NCI-H82 treated with DMSO at 0.1 percent for 48 hours (cell line): ENCODE measurements at regions not wholly inside any gene's neighbourhood (a gene's known extent, or its start where the extent isn't known, plus 50 kb on each side); places are given as distances from the start of the nearest gene placed in this dataset.
A peak's percentile ranks its signal among the peaks of the same experiment; 100 is the strongest.

Source experiments
- DNase-seq: peaks from one replicate; lab custom pipeline; 2025; ENCODE audit not compliant: unreplicated experiment; lab: John Stamatoyannopoulos, UW

GRCh38 chr16:56140645-56141044, 50.6 kb upstream of the GNAO1 start:
- no peak for DNase-seq

- no peak for DNase-seq
Observed at GRCh38 chr16:56137269-56137668, 54.0 kb upstream of the GNAO1 start.

DNA sequence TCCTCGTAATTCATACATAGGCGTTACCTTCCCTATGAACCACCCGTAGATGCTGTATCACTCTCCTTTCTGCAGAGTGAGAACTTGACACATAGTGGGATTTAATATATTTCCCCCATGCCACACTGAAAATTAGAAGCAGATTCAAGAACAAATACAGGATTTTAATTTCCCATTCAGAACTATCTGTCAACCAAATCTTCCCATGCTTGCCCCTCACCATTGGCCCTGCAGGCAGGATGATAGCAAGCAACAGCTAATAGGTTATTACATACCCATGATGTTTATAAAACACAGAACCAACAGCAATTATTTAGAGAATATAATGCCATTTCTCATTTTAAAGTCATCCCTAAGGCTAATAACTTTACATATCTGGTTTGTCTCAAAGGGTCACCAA, 55.0 kb upstream of the GNAO1 start:
- DNase-seq: no peak

- DNase-seq: no peak
Observed at GRCh38 chr16:56134790-56135189, 56.5 kb upstream of the GNAO1 start.

GRCh38 chr16:56125922-56126321, 65.4 kb upstream of the GNAO1 start:
- no peak for DNase-seq

DNA sequence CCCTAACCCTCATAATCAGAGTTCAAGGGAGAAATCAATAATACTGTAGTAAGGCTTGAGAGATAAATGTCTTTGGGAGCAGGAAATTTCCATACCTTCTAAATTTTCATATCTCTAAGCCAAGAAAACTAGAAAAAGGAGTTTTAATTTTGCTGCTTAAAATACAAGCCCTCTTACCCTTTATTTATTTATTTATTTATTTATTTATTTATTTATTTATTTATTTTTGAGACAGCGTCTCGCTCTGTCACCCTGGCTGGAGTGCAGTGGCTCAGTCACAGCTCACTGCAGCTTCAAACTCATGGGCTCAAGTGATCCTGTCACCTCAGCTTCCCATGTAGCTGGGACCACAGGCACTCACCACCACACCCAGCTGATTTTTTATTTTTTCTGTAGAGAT, 69.0 kb upstream of the GNAO1 start:
- DNase-seq: no peak

GRCh38 chr16:56121156-56121500, 70.2 kb upstream of the GNAO1 start:
- DNase-seq: no peak

- no peak for DNase-seq
Observed at GRCh38 chr16:56120447-56121155, 70.7 kb upstream of the GNAO1 start.

- no peak for DNase-seq
Observed at GRCh38 chr16:56119133-56119532, 72.2 kb upstream of the GNAO1 start.

DNA sequence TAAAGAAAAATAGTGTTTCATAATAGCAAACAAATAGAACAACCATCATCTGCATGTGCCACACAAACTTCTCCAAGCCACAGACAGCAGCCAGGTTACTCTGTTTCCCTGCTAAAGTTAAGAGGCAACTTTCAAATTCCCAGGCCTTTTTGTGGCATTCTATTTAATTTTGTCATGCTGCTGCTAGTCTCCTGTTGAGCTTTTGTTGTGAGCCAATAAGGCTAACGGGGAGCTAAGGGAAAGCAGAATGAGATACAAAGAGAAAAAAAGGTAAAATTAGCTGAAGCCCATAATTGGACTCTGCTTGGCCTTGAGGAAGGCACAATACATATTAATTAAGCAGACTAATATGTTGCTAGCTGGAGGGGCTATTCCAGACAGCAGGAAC, 74.7 kb upstream of the GNAO1 start:
- no peak for DNase-seq

GRCh38 chr16:56115817-56116576, 75.3 kb upstream of the GNAO1 start:
- DNase-seq: no peak

DNA sequence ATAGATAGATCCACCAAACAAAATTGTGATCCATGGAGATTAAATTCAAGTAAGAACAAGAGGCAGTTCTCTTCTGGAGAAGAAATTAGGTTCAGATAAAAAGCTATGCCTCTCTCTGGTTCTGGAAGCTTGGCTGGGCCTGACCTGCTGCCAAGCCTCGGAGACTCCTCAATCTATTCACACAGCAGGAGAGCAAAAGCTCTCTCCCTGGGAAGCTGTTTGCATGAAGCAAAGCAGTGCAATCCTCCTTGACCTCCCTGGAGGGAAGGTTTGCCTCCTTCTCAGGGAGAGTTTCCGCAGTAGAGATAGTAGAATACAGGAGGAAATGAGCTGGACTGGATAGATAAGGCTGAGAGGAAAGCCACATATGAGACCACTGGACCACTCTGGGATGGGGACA, 78.1 kb upstream of the GNAO1 start:
- DNase-seq: no peak

GRCh38 chr16:56111100-56111499, 80.2 kb upstream of the GNAO1 start:
- no peak for DNase-seq

DNA sequence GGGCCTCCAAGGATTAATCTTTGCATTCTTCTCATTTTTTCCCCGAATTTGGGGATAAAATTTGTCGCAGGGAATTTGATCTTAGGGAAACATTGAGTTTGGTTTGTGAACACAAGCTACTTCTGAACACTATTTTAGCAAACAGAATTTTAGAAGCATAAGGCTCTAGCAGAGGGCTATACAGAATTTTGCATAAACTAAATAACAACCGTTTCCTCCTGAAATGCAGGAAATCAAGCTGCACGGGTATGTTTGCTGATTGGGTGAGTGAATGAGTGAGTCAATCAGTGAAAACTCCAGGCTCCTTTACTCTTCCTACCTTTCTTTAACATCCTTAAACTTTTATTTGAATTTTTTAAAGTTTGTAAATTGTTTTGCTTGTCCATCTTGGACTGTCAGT, 81.3 kb upstream of the GNAO1 start:
- no peak for DNase-seq

DNA sequence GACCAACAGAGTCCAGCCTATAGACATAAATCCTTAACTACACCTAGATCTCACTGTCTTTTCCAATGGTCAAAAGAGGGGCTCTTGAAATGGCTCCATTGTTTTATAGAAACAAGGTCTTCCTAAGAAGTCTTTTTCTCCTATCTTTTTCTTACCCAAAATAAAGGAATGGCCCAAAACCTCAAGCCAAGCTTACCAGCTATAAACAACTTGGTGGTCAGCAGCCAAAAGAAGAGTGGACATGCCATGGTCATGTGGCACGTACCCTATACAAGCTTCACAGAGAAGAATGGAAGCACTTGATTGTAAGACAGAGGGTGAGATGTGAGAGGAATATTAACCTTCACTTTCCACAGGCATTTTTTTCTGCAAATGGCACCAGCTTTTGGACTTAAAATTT, 82.1 kb upstream of the GNAO1 start:
- no peak for DNase-seq

GRCh38 chr16:56108724-56109123, 82.6 kb upstream of the GNAO1 start:
- DNase-seq: no peak

- no peak for DNase-seq
Observed at GRCh38 chr16:56108056-56108471, 83.2 kb upstream of the GNAO1 start.

- no peak for DNase-seq
Observed at GRCh38 chr16:56106527-56106926, 84.8 kb upstream of the GNAO1 start.

GRCh38 chr16:56102906-56103305, 88.4 kb upstream of the GNAO1 start:
- no peak for DNase-seq

GRCh38 chr16:56102183-56102686, 89.1 kb upstream of the GNAO1 start:
- peak; percentile 96 for DNase-seq

- no peak for DNase-seq
Observed at GRCh38 chr16:56101480-56101879, 89.8 kb upstream of the GNAO1 start.

DNA sequence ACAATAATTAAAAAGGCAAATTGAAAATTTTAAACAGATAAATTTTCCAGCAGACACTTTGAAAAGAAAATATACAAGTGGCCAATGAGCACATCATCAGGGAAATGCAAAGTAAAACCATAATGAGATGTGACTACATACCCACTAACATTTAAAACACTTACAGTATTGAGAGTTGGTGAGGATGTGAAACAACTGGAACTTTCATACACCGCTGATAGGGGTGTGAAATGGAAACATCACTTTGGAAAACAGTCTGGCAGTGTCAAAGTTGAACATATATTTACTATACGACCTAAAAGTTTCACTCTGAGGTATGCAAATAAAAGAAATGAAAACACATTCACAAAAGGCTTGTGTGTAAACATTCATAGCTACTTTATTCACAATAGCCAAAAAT, 94.0 kb upstream of the GNAO1 start:
- no peak for DNase-seq

DNA sequence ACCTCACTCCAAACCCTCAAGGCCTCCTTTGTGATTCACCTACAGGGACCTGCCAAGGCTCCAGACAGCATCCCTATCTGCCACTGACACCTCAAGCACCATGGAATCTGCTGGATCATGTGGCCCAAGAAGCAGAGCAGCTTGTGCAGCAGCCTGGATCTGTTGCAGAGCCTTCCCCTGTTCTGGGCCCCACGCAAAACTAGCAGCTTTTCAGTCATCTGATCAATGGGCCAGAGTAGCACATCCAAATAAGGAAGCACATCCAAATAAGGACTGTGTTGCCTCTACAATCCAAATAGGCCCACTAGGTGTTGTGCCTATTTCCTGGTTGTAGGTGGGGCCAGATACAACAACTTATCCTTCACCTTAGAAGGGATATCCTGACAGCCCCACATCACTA, 97.1 kb upstream of the GNAO1 start:
- no peak for DNase-seq
